ENCODE measurements at regions not wholly inside any gene's neighbourhood (a gene's known extent, or its start where the extent isn't known, plus 50 kb on each side); places are given as distances from the start of the nearest gene placed in this dataset.
"Not testable (repeated sequence)": the region's sequence is repeated elsewhere in the genome, so short reads cannot be mapped to it uniquely, and the experiment has no call there.

GRCh38 chr10:55766212-55766611 lies 594.8 kb downstream of the ZWINT start:
- in situ Hi-C loops (cut with MboI; ENCODE audit: low pct_unique_long_range_greater_than_20kb, low sequenced_read_pairs, unreplicated experiment), result no loop called here
- TF ChIP-seq CTCF (IDR thresholded peaks at IDR 0.05; ENCODE audit: extremely low read depth, insufficient read depth, missing control alignments), result no peak
- no peak for DNase-seq (ENCODE audit: low spot score)

- in situ Hi-C loops (cut with MboI; ENCODE audit: low pct_unique_long_range_greater_than_20kb, low sequenced_read_pairs, unreplicated experiment), result no loop called here
- DNase-seq (ENCODE audit: low spot score), result no peak
- TF ChIP-seq CTCF (IDR thresholded peaks at IDR 0.05; ENCODE audit: extremely low read depth, insufficient read depth, missing control alignments), result no peak
Measured at GRCh38 chr10:55750458-55750857, 610.6 kb downstream of the ZWINT start.

- in situ Hi-C loops (cut with MboI; ENCODE audit: low pct_unique_long_range_greater_than_20kb, low sequenced_read_pairs, unreplicated experiment), result no loop called here
- TF ChIP-seq CTCF (IDR thresholded peaks at IDR 0.05; ENCODE audit: extremely low read depth, insufficient read depth, missing control alignments), result no peak
- DNase-seq (ENCODE audit: low spot score), result no peak
Measured at GRCh38 chr10:55747244-55747643, 613.8 kb downstream of the ZWINT start.

GRCh38 chr10:55746002-55746401 lies 615.1 kb downstream of the ZWINT start:
- DNase-seq (ENCODE audit: low spot score), result no peak
- no peak for TF ChIP-seq CTCF (IDR thresholded peaks at IDR 0.05; ENCODE audit: extremely low read depth, insufficient read depth, missing control alignments)
- in situ Hi-C loops (cut with MboI; ENCODE audit: low pct_unique_long_range_greater_than_20kb, low sequenced_read_pairs, unreplicated experiment), result no loop called here

GRCh38 chr10:55742487-55742886 lies 618.6 kb downstream of the ZWINT start:
- in situ Hi-C loops (cut with MboI; ENCODE audit: low pct_unique_long_range_greater_than_20kb, low sequenced_read_pairs, unreplicated experiment), result no loop called here
- TF ChIP-seq CTCF (IDR thresholded peaks at IDR 0.05; ENCODE audit: extremely low read depth, insufficient read depth, missing control alignments), result no peak
- DNase-seq (ENCODE audit: low spot score), result no peak

GRCh38 chr10:55740767-55741166 lies 620.3 kb downstream of the ZWINT start:
- TF ChIP-seq CTCF (IDR thresholded peaks at IDR 0.05; ENCODE audit: extremely low read depth, insufficient read depth, missing control alignments), result peak; percentile 54
- in situ Hi-C loops (cut with MboI; ENCODE audit: low pct_unique_long_range_greater_than_20kb, low sequenced_read_pairs, unreplicated experiment), result not testable (repeated sequence)
- peak; percentile 3 for DNase-seq (ENCODE audit: low spot score)

- no peak for TF ChIP-seq CTCF (IDR thresholded peaks at IDR 0.05; ENCODE audit: extremely low read depth, insufficient read depth, missing control alignments)
Measured at GRCh38 chr10:55740110-55740509, 620.9 kb downstream of the ZWINT start.

More at GRCh38 chr10:55740110-55740509, 620.9 kb downstream of the ZWINT start:
- DNase-seq (ENCODE audit: low spot score), result no peak
- in situ Hi-C loops (cut with MboI; ENCODE audit: low pct_unique_long_range_greater_than_20kb, low sequenced_read_pairs, unreplicated experiment), result no loop called here

All from GM13977 (cell line).